Smooth muscle cell (in vitro differentiated cells): ENCODE measurements at regions not wholly inside any gene's neighbourhood (a gene's known extent, or its start where the extent isn't known, plus 50 kb on each side); places are given as distances from the start of the nearest gene placed in this dataset.

Experiments
- DNase-seq: peaks from one replicate; lab custom pipeline; 2025; ENCODE audit not compliant: unreplicated experiment; lab: John Stamatoyannopoulos, UW
- H2AFZ ChIP-seq: fragments of 200-600 bp; sonication (generic); 2 replicates; pipeline ENCODE4 v1.6.0; 2016; ENCODE audit warnings: antibody characterized with exemption, low read depth, mild to moderate bottlenecking
- H3F3A ChIP-seq: fragments of 200-600 bp; sonication (generic); 2 replicates; pipeline ENCODE4 v1.6.0; 2017; ENCODE audit warnings: antibody characterized with exemption, low read depth
- H3K27ac ChIP-seq: fragments of 200-600 bp; sonication (generic); 2 replicates; pipeline ENCODE4 v1.5.1; 2016; ENCODE audit warnings: low read depth, mild to moderate bottlenecking
- H3K27me3 ChIP-seq: fragments of 200-600 bp; sonication (generic); 2 replicates; pipeline ENCODE4 v1.6.1; 2016; ENCODE audit warnings: low read depth, mild to moderate bottlenecking
- H3K36me3 ChIP-seq: fragments of 200-600 bp; sonication (generic); 2 replicates; pipeline ENCODE4 v1.5.1; 2016; ENCODE audit warnings: low read depth
- H3K4me1 ChIP-seq: fragments of 200-600 bp; sonication (generic); 2 replicates; pipeline ENCODE4 v1.5.1; 2016; ENCODE audit warnings: low read depth
- H3K4me2 ChIP-seq: fragments of 200-600 bp; sonication (generic); 2 replicates; pipeline ENCODE4 v1.6.0; 2016; ENCODE audit warnings: mild to moderate bottlenecking
- H3K4me3 ChIP-seq: fragments of 200-600 bp; sonication (generic); 2 replicates; pipeline ENCODE4 v1.5.1; 2016; ENCODE audit warnings: mild to moderate bottlenecking
- H3K79me2 ChIP-seq: fragments of 200-600 bp; sonication (generic); 2 replicates; pipeline ENCODE4 v1.6.0; 2016; ENCODE audit warnings: low read depth, mild to moderate bottlenecking
- H3K9ac ChIP-seq: fragments of 200-600 bp; sonication (generic); 2 replicates; pipeline ENCODE4 v1.6.0; 2016; ENCODE audit warnings: low read depth
- H3K9me3 ChIP-seq: fragments of 200-600 bp; sonication (generic); replicated peaks from 2 replicates; pipeline ENCODE4 v1.5.1; 2016; ENCODE audit warnings: low read depth
- H4K20me1 ChIP-seq: fragments of 200-600 bp; sonication (generic); 2 replicates; pipeline ENCODE4 v1.6.0; 2016; ENCODE audit warnings: low read depth
- CTCF ChIP-seq: fragments of 200-600 bp; sonication (generic); IDR thresholded peaks from 2 replicates; pipeline ENCODE4 v1.5.1; 2017; ENCODE audit warnings: borderline replicate concordance, mild to moderate bottlenecking, antibody characterized with exemption; ENCODE audit not compliant: insufficient read depth, poor library complexity, severe bottlenecking
- WGBS: methylation state at CpG from one replicate; pipeline ENCODE4 v1.1.7; 2016; ENCODE audit warnings: low lambda C conversion rate; 5-methylcytosine and 5-hydroxymethylcytosine counted together

- H3K9ac ChIP-seq = no peak overlapping the region
- no peaks in the 10 kb centered on the region for H3K27me3 ChIP-seq
- 32% methylated on average over 3 of the region's 3 CpGs for WGBS
- no peak overlapping the region for H3K4me3 ChIP-seq
- H3K9me3 ChIP-seq = no peaks in the 10 kb centered on the region
- no peaks in the 10 kb centered on the region for H3K36me3 ChIP-seq
- H3K27ac ChIP-seq = no peak overlapping the region
- H3F3A ChIP-seq = no peaks in the 10 kb centered on the region
- H3K4me2 ChIP-seq = no peak overlapping the region
- H2AFZ ChIP-seq = no peak overlapping the region
- DNase-seq = no peak
- H4K20me1 ChIP-seq = no peaks in the 10 kb centered on the region
- H3K4me1 ChIP-seq = no peaks in the 10 kb centered on the region
- no peak for TF ChIP-seq CTCF
- no peaks in the 10 kb centered on the region for H3K79me2 ChIP-seq
These were observed 560.8 kb downstream of the REEP3 start for GRCh38 chr10:64081947-64082482.

- 60% methylated on average over 2 of the region's 2 CpGs for WGBS
- no peak for DNase-seq
- Histone ChIP-seq H4K20me1 (no peaks in the 10 kb centered on the region), H3K27ac (no peak overlapping the region), H3K4me1 (no peaks in the 10 kb centered on the region), H3K79me2 (no peaks in the 10 kb centered on the region), H3K4me2 (no peak overlapping the region), H3K9me3 (no peaks in the 10 kb centered on the region), H3K36me3 (no peaks in the 10 kb centered on the region), H3K27me3 (no peaks in the 10 kb centered on the region), H3K9ac (no peak overlapping the region), H3K4me3 (no peak overlapping the region), H3F3A (no peaks in the 10 kb centered on the region), H2AFZ (no peak overlapping the region)
- no peak for TF ChIP-seq CTCF
These were observed 565.0 kb downstream of the REEP3 start for GRCh38 chr10:64086083-64086767.

GRCh38 chr10:64089648-64090047 is 568.4 kb downstream of the REEP3 start:
- no peak for TF ChIP-seq CTCF
- no peak overlapping the region for H3K4me3 ChIP-seq
- H3K79me2 ChIP-seq = no peaks in the 10 kb centered on the region
- no peak for DNase-seq
- no peaks in the 10 kb centered on the region for H3F3A ChIP-seq
- no peaks in the 10 kb centered on the region for H3K9me3 ChIP-seq
- H3K9ac ChIP-seq = no peak overlapping the region
- no peak overlapping the region for H3K4me2 ChIP-seq
- no peaks in the 10 kb centered on the region for H3K27me3 ChIP-seq
- no peak overlapping the region for H2AFZ ChIP-seq
- H3K36me3 ChIP-seq = no peaks in the 10 kb centered on the region
- no peak overlapping the region for H3K27ac ChIP-seq
- 59% methylated on average over 2 of the region's 2 CpGs for WGBS
- H3K4me1 ChIP-seq = no peaks in the 10 kb centered on the region
- no peaks in the 10 kb centered on the region for H4K20me1 ChIP-seq

- Histone ChIP-seq H4K20me1 (no peaks in the 10 kb centered on the region), H3K27ac (no peak overlapping the region), H3K9ac (no peak overlapping the region), H3K4me3 (no peak overlapping the region), H3K27me3 (no peaks in the 10 kb centered on the region), H3K9me3 (no peaks in the 10 kb centered on the region), H3F3A (no peaks in the 10 kb centered on the region), H3K36me3 (no peaks in the 10 kb centered on the region), H2AFZ (no peak overlapping the region), H3K4me2 (no peak overlapping the region), H3K79me2 (no peaks in the 10 kb centered on the region), H3K4me1 (no peaks in the 10 kb centered on the region)
- WGBS = 84% methylated on average over 3 of the region's 3 CpGs
- no peak for DNase-seq
- TF ChIP-seq CTCF = no peak
These were observed 569.7 kb downstream of the REEP3 start for GRCh38 chr10:64090865-64091264.
